ENCODE measurements at regions not wholly inside any gene's neighbourhood (a gene's known extent, or its start where the extent isn't known, plus 50 kb on each side); places are given as distances from the start of the nearest gene placed in this dataset.

DNA sequence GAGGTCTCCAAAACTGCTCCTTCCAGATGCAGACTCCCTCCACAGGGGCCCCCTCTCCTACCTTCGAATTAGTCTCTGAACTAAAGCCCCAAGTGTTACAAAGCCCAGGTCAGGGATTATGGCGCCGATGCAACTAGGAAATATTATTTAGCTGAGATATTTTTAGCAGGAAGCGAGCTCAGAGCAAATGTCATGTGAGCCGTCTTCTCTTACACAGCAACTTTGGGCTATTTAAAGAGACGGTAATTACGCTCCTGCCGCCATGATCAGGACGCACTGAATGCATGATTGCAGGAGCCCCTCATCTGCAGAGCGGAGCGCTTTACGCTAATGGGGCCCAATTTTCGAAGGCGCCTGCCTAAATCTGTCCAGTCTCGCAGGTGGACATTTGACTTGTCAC lies 55.3 kb upstream of the TARDBP start:
- TF ChIP-seq Cebpa-rat (IDR thresholded peaks at IDR 0.05): no peak
- Histone ChIP-seq H3K4me2 (peak overlapping the region; percentile 12; the same call in 1 of the 2 replicates), H3K27me3 (no peaks in the 10 kb centered on the region), H3K9ac (no peak overlapping the region), H3K4me3 (no peak overlapping the region), H3K36me3 (no peaks in the 10 kb centered on the region), H4K20me1 (no peaks in the 10 kb centered on the region), H3K27ac (no peak overlapping the region), H3K9me3 (peaks cover 8% of the 10 kb centered on the region), H3K4me1 (peaks cover 37% of the 10 kb centered on the region)

DNA sequence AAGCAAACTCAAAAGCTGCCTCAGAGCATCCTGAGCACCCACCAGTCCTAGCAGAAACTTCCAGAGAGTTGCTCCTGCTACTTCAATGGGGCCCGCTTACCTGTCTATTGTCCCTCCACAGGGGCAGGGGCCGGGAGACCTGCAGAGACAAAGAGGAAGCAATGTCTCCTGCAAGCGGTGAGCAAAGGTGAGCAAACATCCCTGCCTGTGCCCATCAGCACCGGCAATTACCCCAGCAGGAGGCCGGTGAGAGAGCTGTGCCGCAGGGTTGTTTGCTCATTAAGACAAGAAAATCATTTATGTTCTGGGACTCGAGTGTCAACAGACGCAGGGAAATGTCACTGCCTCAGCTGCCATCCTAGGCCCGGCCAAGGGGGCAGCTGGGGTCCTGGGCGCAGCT lies 53.8 kb upstream of the TARDBP start:
- Histone ChIP-seq H3K4me3 (no peak overlapping the region), H3K9me3 (peaks cover 5% of the 10 kb centered on the region), H4K20me1 (no peaks in the 10 kb centered on the region), H3K9ac (no peak overlapping the region), H3K27ac (no peak overlapping the region), H3K27me3 (no peaks in the 10 kb centered on the region), H3K36me3 (no peaks in the 10 kb centered on the region), H3K4me1 (peaks cover 45% of the 10 kb centered on the region), H3K4me2 (no peak overlapping the region)
- no peak for TF ChIP-seq Cebpa-rat (IDR thresholded peaks at IDR 0.05)

DNA sequence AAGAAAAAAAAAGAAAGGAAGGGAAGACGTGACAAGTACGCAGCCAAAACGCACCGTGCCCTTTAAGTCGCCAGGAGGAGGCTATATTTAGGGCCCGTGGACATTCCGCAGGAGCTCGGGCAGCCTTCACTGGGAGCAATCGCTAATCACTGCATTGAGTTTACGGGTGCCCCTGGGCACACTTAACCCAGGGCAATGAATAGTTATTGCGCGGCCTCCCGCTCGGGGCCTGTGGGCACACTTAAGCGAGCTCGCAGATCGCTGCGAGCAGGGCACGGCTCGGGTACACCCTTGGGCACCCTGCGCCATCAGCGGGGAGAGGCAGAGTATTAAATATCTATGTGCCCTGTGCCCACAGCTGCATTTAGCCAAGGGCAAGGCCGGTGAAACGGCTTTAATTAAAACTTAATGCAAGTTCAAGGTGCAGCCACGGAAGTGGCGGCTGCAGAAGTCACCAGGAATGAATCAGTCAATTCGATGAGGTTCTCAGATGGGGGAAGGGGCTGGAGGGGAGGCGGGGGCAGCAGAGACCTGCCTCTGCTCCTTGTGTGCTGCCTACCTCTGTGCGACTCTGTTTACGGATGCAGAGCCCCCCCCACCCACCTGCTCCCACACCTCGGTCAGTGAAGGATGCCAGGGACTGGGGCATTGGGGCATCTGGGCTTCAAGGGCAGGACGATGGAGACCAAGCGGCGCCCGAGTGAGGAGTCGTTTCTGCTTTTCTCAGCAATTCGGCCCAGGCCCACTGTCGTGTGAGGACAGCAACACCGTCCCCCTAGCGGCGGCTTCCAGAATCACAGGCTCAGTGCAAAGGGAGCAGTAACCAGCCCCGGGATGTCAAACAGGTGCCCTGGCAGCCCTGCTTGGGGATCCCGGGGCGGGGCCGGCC lies 51.8 kb upstream of the TARDBP start:
- Histone ChIP-seq H3K9ac (no peak overlapping the region), H3K4me2 (peak overlapping the region; percentile 47), H3K27me3 (no peaks in the 10 kb centered on the region), H3K9me3 (no peaks in the 10 kb centered on the region), H3K36me3 (no peaks in the 10 kb centered on the region), H3K4me3 (no peak overlapping the region), H3K27ac (no peak overlapping the region), H3K4me1 (peaks cover 64% of the 10 kb centered on the region), H4K20me1 (no peaks in the 10 kb centered on the region)
- TF ChIP-seq Cebpa-rat (IDR thresholded peaks at IDR 0.05): no peak

DNA sequence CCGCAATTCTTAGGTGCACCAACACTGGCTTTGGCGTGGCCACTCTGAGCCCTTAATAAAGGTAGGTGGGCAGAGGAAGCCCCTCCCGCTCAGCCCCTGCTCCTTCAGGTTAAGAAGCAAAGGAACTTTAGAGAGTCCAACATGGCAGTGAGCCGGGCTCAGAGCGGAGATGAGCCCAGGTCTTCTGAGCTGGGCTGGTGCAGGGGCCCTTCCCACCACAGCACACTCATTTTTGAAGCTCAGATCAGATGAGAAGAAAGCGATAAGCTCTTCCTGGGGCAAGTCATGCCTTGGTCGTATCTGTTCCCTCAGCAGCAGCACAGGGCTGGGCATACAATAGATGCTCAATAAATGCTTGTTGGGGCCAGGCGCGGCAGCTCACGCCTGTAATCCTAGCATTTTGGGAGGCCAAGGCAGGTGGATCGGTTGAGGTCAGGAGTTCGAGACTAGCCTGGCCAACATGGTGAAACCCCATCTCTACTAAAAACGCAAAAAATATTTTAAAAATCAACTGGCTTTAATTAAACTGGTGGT lies 51.1 kb upstream of the TARDBP start:
- no peaks in the 10 kb centered on the region for H3K9me3 ChIP-seq
- TF ChIP-seq Cebpa-rat (IDR thresholded peaks at IDR 0.05): no peak
- no peaks in the 10 kb centered on the region for H4K20me1 ChIP-seq
- no peak overlapping the region for H3K9ac ChIP-seq
- H3K27me3 ChIP-seq: no peaks in the 10 kb centered on the region
- H3K4me3 ChIP-seq: no peak overlapping the region
- no peaks in the 10 kb centered on the region for H3K36me3 ChIP-seq
- H3K27ac ChIP-seq: no peak overlapping the region
- H3K4me1 ChIP-seq: peaks cover 64% of the 10 kb centered on the region
- H3K4me2 ChIP-seq: peak overlapping the region; percentile 47

DNA sequence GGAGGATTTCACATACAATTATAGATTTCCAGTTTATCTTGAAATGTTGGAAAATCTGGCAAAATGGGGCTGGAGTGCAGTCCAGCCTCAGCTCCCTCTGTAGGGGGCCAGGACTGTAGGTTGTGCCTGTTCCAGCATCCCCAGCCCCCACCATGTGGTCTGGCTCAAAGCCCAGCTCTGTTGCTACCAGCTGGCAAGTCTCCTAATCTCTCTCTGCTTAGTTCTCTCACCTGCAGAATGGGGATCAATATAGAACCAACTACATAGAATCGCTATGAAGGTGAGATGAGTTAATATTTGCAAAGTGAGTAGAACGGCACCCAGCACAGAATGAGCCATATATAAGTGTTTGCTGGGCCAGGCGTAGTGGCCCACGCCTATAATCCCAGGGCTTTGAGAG lies 50.0 kb upstream of the TARDBP start:
- Histone ChIP-seq H3K4me3 (no peak overlapping the region), H4K20me1 (no peaks in the 10 kb centered on the region), H3K4me2 (0 out of 2 replicates have a peak overlapping the region, but pooled peaks have one; percentile 23), H3K27ac (no peak overlapping the region), H3K4me1 (peaks cover 62% of the 10 kb centered on the region), H3K9me3 (no peaks in the 10 kb centered on the region), H3K36me3 (no peaks in the 10 kb centered on the region), H3K27me3 (no peaks in the 10 kb centered on the region), H3K9ac (no peak overlapping the region)
- no peak for TF ChIP-seq Cebpa-rat (IDR thresholded peaks at IDR 0.05)
